ENCODE measurements at regions not wholly inside any gene's neighbourhood (a gene's known extent, or its start where the extent isn't known, plus 50 kb on each side); places are given as distances from the start of the nearest gene placed in this dataset.

- no peak overlapping the region for H3K4me3 ChIP-seq (replicated peaks in 1 of 4; ENCODE audit: control extremely low read depth in 1 of 4, insufficient read depth in 1 of 4, low read depth in 3 of 4, low read length in 4 of 4)
- no peaks in the 10 kb centered on the region for H3K79me2 ChIP-seq (ENCODE audit: control insufficient read depth, insufficient read depth, low read length)
- peak; percentile 11 for DNase-seq (ENCODE audit: low read depth in 2 of 2)
- no peak overlapping the region for H3K9ac ChIP-seq (ENCODE audit: insufficient read depth, low read length)
- H4K20me1 ChIP-seq (ENCODE audit: control insufficient read depth, extremely low read depth, insufficient read depth, low read length), result no peaks in the 10 kb centered on the region
- no peak overlapping the region for H3K4me2 ChIP-seq (ENCODE audit: extremely low read depth, insufficient read depth, low read length)
- H3K9me3 ChIP-seq (ENCODE audit: control insufficient read depth, insufficient read depth, low read depth, low read length), result no peaks in the 10 kb centered on the region
- no peak overlapping the region for H2AFZ ChIP-seq (ENCODE audit: low read length)
- no peaks in the 10 kb centered on the region for H3K27me3 ChIP-seq (ENCODE audit: control insufficient read depth, insufficient read depth, low read length)
- no peaks in the 10 kb centered on the region for H3K4me1 ChIP-seq (ENCODE audit: control insufficient read depth, extremely low read depth, insufficient read depth, low read length)
- TF ChIP-seq EZH2 (IDR thresholded peaks at IDR 0.05; ENCODE audit: low read length, missing control alignments), result no peak
- no peak for TF ChIP-seq CTCF (conservative IDR thresholded peaks at IDR 0.05 in 1 of 2, IDR thresholded peaks at IDR 0.05 in 1 of 2; ENCODE audit: low read depth in 1 of 2, low read length in 2 of 2)
- no peak overlapping the region for H3K27ac ChIP-seq (ENCODE audit: insufficient read depth, low read length)
- H3K36me3 ChIP-seq (ENCODE audit: control insufficient read depth, insufficient read depth, low read length), result no peaks in the 10 kb centered on the region
Observed at GRCh38 chr10:45495438-45496152, 121.6 kb downstream of the ALOX5 start.

Measured in fibroblast of lung (primary cell).